ENCODE measurements at regions not wholly inside any gene's neighbourhood (a gene's known extent, or its start where the extent isn't known, plus 50 kb on each side); places are given as distances from the start of the nearest gene placed in this dataset.
A peak's percentile ranks its signal among the peaks of the same experiment; 100 is the strongest.

DNA sequence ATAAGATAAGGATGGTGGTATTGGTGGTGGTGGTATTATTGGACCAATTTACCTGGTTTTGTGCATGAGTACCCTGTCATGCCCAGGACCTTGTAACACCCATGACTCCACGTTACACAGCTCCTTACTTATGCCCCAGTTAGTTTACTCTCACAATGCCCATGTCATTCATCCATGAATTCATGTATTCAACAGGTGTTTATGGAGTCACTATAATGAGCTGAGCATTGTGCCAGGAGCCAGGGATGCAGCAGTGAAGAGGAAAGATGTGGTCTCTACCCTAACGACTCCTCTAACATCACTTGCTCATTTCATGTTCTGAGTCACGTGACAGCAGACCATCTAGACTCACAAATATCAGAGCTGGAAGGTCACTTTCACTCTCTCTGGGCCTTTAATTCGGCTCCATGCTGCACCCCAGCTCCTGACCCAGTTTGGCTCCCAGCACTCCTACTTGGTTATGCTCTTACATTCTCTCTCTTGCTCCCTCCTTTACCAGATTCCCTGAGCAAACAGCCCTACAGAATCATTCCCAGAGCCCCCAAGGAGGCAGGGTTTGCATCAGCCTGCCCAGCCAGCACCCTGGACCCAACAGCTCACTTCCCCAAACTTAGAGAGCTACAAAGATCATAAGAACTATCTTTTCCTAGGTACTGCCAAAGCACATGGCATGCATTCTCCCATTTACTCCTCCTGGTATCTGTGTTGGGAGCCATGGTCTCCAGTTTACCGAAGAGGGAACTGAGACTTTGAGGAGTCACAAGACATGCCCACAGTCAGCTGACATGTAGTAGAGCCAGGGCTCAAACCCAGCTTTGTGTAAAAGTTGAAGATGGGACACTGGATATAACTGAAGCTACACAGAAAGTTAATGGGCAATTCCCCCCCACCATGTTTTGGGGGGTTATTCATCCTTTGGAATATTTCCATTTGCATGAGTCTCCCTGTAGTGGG, 449.9 kb downstream of the LRATD1 start:
- Histone ChIP-seq H3K4me1 (ENCODE audit: low read length) (peaks cover 11% of the 10 kb centered on the region), H3K36me3 (replicated peaks; ENCODE audit: low read depth, low read length) (no peaks in the 10 kb centered on the region), H3K4me2 (ENCODE audit: low read length) (peak overlapping the region; percentile 45), H3K27me3 (ENCODE audit: low read depth, low read length) (0 out of 2 replicates have a peak, but pooled peaks cover 3% of the 10 kb centered on the region), H4K20me1 (ENCODE audit: insufficient read depth, low read length) (no peaks in the 10 kb centered on the region), H3K9me3 (ENCODE audit: insufficient read depth, low read length) (no peaks in the 10 kb centered on the region), H3K4me3 (ENCODE audit: low read length) (no peak overlapping the region; the same call in 1 of the 2 replicates), H2AFZ (ENCODE audit: low read depth, low read length) (peak overlapping the region; percentile 97), H3K9ac (ENCODE audit: low read length) (no peak overlapping the region), H3K79me2 (ENCODE audit: low read length) (no peaks in the 10 kb centered on the region), H3K27ac (ENCODE audit: low read length) (no peak overlapping the region)
- TF ChIP-seq EZH2phosphoT487 (IDR thresholded peaks at IDR 0.05; ENCODE audit: low read depth) = no peak
- TF ChIP-seq, protein P1, sequence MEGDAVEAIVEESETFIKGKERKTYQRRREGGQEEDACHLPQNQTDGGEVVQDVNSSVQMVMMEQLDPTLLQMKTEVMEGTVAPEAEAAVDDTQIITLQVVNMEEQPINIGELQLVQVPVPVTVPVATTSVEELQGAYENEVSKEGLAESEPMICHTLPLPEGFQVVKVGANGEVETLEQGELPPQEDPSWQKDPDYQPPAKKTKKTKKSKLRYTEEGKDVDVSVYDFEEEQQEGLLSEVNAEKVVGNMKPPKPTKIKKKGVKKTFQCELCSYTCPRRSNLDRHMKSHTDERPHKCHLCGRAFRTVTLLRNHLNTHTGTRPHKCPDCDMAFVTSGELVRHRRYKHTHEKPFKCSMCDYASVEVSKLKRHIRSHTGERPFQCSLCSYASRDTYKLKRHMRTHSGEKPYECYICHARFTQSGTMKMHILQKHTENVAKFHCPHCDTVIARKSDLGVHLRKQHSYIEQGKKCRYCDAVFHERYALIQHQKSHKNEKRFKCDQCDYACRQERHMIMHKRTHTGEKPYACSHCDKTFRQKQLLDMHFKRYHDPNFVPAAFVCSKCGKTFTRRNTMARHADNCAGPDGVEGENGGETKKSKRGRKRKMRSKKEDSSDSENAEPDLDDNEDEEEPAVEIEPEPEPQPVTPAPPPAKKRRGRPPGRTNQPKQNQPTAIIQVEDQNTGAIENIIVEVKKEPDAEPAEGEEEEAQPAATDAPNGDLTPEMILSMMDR (IDR thresholded peaks at IDR 0.05; ENCODE audit: low read depth, low read length) = no peak

GRCh38 chr2:15084826-15085489, 452.4 kb downstream of the LRATD1 start:
- no peak overlapping the region for H3K4me3 ChIP-seq (ENCODE audit: low read length)
- H3K4me1 ChIP-seq (ENCODE audit: low read length) = peaks cover 11% of the 10 kb centered on the region
- no peak overlapping the region for H3K9ac ChIP-seq (ENCODE audit: low read length)
- H3K27me3 ChIP-seq (ENCODE audit: low read depth, low read length) = 0 out of 2 replicates have a peak, but pooled peaks cover 3% of the 10 kb centered on the region
- no peak overlapping the region for H2AFZ ChIP-seq (ENCODE audit: low read depth, low read length)
- no peaks in the 10 kb centered on the region for H3K79me2 ChIP-seq (ENCODE audit: low read length)
- no peaks in the 10 kb centered on the region for H3K36me3 ChIP-seq (replicated peaks; ENCODE audit: low read depth, low read length)
- TF ChIP-seq, protein P1 (IDR thresholded peaks at IDR 0.05; ENCODE audit: low read depth, low read length) = no peak
- no peak for TF ChIP-seq EZH2phosphoT487 (IDR thresholded peaks at IDR 0.05; ENCODE audit: low read depth)
- no peak overlapping the region for H3K4me2 ChIP-seq (ENCODE audit: low read length)
- no peaks in the 10 kb centered on the region for H3K9me3 ChIP-seq (ENCODE audit: insufficient read depth, low read length)
- no peaks in the 10 kb centered on the region for H4K20me1 ChIP-seq (ENCODE audit: insufficient read depth, low read length)
- no peak overlapping the region for H3K27ac ChIP-seq (ENCODE audit: low read length)

- Histone ChIP-seq H4K20me1 (ENCODE audit: insufficient read depth, low read length) (no peaks in the 10 kb centered on the region), H3K9ac (ENCODE audit: low read length) (no peak overlapping the region)
- TF ChIP-seq, protein P1 (IDR thresholded peaks at IDR 0.05; ENCODE audit: low read depth, low read length) = no peak
- TF ChIP-seq EZH2phosphoT487 (IDR thresholded peaks at IDR 0.05; ENCODE audit: low read depth) = no peak
These were observed 459.7 kb downstream of the LRATD1 start for GRCh38 chr2:15092181-15092580.

DNA sequence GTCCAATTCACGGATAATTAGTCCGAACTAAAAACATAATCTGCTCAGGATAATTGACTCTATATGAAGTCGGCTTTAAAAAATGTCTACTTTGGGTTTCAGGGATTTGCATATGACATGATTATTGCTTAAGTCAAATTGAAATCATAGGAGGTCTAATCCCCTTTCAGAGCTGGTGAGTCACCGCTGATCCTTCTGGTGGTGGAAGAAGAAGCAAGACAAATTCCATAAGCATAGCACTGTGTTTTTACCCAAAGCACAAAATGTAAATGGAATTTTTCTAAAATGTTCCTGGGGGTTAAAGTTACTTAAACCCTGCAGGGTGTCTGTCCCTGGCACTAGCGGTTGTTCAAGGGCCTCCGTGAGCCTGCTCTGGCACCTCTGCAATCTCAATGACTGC, 460.2 kb downstream of the LRATD1 start:
- no peak overlapping the region for H3K4me3 ChIP-seq (ENCODE audit: low read length)
- H3K27me3 ChIP-seq (ENCODE audit: low read depth, low read length) = no peaks in the 10 kb centered on the region
- no peaks in the 10 kb centered on the region for H3K4me1 ChIP-seq (ENCODE audit: low read length)
- no peaks in the 10 kb centered on the region for H3K36me3 ChIP-seq (replicated peaks; ENCODE audit: low read depth, low read length)
- no peaks in the 10 kb centered on the region for H3K9me3 ChIP-seq (ENCODE audit: insufficient read depth, low read length)
- no peak overlapping the region for H3K9ac ChIP-seq (ENCODE audit: low read length)
- no peaks in the 10 kb centered on the region for H4K20me1 ChIP-seq (ENCODE audit: insufficient read depth, low read length)
- TF ChIP-seq, protein P1 (IDR thresholded peaks at IDR 0.05; ENCODE audit: low read depth, low read length) = no peak
- no peak for TF ChIP-seq EZH2phosphoT487 (IDR thresholded peaks at IDR 0.05; ENCODE audit: low read depth)
- no peak overlapping the region for H3K27ac ChIP-seq (ENCODE audit: low read length)
- no peak overlapping the region for H3K4me2 ChIP-seq (ENCODE audit: low read length)
- no peak overlapping the region for H2AFZ ChIP-seq (ENCODE audit: low read depth, low read length)
- H3K79me2 ChIP-seq (ENCODE audit: low read length) = no peaks in the 10 kb centered on the region

More at GRCh38 chr2:15092181-15092580, 459.7 kb downstream of the LRATD1 start:
- no peaks in the 10 kb centered on the region for H3K4me1 ChIP-seq (ENCODE audit: low read length)
- no peaks in the 10 kb centered on the region for H3K9me3 ChIP-seq (ENCODE audit: insufficient read depth, low read length)
- no peaks in the 10 kb centered on the region for H3K79me2 ChIP-seq (ENCODE audit: low read length)
- H3K27me3 ChIP-seq (ENCODE audit: low read depth, low read length) = no peaks in the 10 kb centered on the region
- H3K4me2 ChIP-seq (ENCODE audit: low read length) = no peak overlapping the region
- no peak overlapping the region for H3K4me3 ChIP-seq (ENCODE audit: low read length)
- no peak overlapping the region for H2AFZ ChIP-seq (ENCODE audit: low read depth, low read length)
- H3K27ac ChIP-seq (ENCODE audit: low read length) = no peak overlapping the region
- no peaks in the 10 kb centered on the region for H3K36me3 ChIP-seq (replicated peaks; ENCODE audit: low read depth, low read length)
